ENCODE measurements at regions not wholly inside any gene's neighbourhood (a gene's known extent, or its start where the extent isn't known, plus 50 kb on each side); places are given as distances from the start of the nearest gene placed in this dataset.
"Not testable (repeated sequence)": the region's sequence is repeated elsewhere in the genome, so short reads cannot be mapped to it uniquely, and the experiment has no call there.

DNA sequence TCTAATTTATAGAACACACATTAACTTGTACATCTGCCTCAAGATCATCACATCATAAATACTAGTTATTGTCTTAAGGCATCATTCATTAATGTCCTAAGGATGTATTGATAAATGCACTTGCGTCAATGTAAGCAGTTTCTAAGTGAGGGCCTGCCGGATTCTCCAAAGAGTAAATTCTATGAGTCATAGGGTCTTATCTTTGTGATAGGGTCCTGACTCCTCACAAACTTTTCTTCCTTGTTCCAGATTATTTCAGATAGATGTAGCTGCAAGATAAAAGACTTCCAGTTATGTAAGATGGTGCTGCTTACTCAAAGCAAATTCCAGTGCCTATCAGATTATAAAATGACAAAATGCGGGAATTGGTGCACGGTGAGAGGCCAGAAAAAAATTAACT, 315.0 kb upstream of the SLC39A10 start:
- no peak for DNase-seq

GRCh38 chr2:195338856-195339255, 318.2 kb upstream of the SLC39A10 start:
- DNase-seq: no peak

- no peak for DNase-seq
Measured at GRCh38 chr2:195337597-195337996, 319.4 kb upstream of the SLC39A10 start.

DNA sequence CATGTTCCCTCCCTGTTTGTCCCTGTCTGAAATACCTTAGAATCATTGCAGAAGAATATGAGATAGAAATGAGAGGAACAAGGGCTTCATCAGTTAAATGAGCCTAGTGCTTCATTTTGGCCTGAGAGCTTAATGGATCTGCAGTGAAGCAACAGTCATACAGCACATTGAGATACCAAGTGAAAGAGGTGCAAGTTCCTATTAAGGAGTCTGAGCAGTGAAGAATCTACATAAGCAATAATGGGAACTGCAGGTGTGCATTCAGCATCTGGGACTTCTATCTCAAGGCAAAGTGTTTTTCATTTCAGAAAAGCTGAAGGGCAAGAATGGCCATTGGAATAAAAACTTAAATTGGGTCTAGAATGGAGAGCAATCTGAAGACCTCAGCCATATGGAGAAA, 323.2 kb upstream of the SLC39A10 start:
- no peak for DNase-seq

DNA sequence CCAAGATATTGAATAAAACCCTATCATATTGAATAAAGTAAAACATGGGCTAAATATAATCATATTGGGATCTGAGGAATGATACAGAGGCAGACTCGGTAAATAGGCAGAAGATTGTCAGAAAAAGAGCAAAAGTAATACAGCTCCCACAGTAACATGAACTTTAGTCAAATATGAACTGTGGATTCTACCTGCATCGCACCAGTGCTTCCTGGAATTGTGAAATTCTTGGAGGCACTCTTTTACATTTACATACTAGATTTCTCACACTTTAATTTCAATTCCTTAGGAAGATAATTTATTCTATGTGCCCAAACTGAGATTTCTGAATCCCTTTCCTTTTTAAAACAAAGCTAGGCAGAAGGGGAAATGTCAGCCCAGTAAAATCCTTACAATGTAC, 325.1 kb upstream of the SLC39A10 start:
- no peak for DNase-seq

- no peak for DNase-seq
Measured at GRCh38 chr2:195331129-195331528, 325.9 kb upstream of the SLC39A10 start.

GRCh38 chr2:195330513-195330956, 326.5 kb upstream of the SLC39A10 start:
- DNase-seq: no peak

DNA sequence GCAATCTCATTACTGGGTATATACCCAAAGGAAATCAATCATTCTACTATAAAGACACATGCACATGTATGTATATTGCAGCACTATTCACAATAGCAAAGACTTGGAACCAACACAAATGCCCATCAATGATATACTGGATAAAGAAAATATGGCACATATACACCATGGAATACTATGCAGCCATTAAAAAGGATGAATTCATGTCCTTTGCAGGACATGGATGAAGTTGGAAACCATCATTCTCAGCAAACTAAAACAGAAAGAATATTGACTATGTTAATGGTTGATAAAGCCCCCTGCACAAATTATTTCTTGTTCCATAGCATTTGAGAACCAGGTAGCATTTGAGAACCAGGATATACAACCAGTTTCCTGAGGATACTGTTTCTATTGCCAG, 327.2 kb upstream of the SLC39A10 start:
- DNase-seq: not testable (repeated sequence)

DNA sequence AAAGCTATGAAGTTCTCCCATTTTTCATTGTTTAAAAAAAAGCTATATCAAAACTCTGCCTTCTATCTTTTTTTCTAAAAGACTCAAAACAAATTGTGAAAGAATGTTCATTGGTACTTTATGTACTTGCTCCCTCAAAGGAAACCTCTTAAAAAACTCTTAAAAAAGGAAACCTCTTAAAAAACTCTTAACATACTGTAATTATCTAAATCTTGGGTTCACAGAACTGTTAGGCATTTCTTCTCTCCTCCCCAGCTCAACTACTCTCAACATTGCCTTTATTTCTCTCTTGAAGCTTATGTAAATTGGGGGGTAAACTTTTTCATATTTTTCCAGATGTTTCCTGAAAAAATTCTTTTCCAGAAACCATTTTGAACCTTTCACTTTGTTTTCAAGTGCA, 330.5 kb upstream of the SLC39A10 start:
- DNase-seq: no peak

DNA sequence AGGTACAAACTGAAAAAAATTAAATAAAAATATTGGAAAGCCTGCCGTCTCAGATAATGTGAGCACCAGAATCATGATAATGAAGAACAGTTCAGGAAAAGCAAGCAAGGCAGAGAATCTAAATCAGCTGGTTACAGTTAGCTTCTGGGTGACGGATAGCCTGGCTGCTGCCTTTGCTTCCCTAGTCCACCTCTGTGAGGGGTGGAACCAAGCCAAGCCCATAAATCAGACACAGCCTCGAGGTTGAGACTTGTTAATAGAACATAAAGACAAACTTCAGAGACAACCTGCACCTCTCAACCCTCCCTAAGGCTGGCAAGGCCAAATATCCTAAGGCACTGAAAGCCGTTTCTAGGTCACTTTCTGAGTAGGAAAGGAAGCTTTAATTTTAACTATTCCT, 334.7 kb upstream of the SLC39A10 start:
- DNase-seq: peak; percentile 36

DNA sequence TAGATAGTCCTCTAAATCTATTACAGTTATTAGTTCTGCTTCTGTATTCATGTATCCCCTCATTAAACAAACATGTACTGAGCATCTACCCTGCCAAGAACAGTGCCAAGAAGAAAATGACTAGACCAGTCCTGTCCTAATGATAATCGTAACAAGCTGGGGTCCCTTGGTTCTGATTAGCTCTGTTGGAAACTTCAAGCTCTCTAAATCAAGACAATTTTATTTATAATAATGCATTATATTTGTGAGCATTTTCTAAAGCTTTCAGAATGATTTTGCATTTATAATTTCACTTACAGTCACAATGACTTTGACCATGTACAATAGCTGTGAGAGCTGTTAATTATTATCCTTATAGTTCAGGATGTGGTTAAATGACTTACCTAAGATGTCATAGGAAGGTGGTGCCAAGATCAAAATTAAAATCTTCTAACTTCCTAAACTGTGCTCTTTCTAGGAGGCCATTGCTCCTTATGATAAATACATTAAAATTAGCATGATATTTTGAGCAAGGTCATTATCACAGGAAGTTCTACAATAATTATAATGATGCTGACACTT, 336.5 kb upstream of the SLC39A10 start:
- no peak for DNase-seq

- peak; percentile 45 for DNase-seq
Measured at GRCh38 chr2:195319548-195320412, 337.2 kb upstream of the SLC39A10 start.

- peak; percentile 68 for DNase-seq
Measured at GRCh38 chr2:195319112-195319460, 337.9 kb upstream of the SLC39A10 start.

- DNase-seq: peak; percentile 49
Measured at GRCh38 chr2:195318440-195319111, 338.4 kb upstream of the SLC39A10 start.

GRCh38 chr2:195317550-195317949, 339.5 kb upstream of the SLC39A10 start:
- DNase-seq: no peak

- no peak for DNase-seq
Measured at GRCh38 chr2:195316486-195316885, 340.5 kb upstream of the SLC39A10 start.

DNA sequence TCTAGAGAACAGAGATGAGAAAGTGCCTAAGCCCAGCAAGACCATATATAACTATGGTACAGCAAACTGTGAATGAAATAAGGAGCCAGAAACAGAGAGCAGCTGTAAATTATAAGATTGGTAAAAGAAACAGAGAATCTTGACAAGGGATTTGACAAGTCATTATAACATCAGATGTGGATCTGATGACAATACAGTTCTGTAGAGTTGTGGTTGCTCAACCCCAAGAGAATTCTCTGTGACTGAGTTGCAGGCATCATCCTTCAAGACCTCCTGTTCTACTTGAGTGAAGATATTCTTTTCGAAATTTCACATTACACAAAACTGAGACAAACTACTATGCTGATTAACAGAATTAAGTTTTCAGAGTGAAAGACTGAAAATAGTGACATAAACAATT, 343.1 kb upstream of the SLC39A10 start:
- no peak for DNase-seq

- DNase-seq: no peak
Measured at GRCh38 chr2:195312662-195313061, 344.4 kb upstream of the SLC39A10 start.

GRCh38 chr2:195308163-195308562, 348.9 kb upstream of the SLC39A10 start:
- no peak for DNase-seq

DNA sequence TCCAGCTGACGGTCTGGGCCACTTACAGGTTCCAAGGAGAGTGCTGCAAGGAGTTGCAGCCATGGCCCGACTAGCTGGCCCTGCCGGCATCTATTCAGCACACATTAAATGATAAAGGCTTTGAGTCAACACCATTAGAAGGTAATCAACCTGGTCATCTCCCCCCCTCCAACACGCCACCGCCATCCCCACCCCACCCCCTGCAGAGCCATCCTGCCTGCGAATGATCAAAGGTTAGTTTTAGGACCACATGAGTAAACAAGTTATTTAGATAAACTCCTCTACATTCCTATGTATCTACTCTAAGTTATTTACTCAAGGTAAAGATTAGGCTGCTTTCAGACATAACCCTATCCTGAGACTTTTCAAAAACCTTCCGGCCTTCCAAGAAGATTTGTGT, 349.3 kb upstream of the SLC39A10 start:
- no peak for DNase-seq

DNA sequence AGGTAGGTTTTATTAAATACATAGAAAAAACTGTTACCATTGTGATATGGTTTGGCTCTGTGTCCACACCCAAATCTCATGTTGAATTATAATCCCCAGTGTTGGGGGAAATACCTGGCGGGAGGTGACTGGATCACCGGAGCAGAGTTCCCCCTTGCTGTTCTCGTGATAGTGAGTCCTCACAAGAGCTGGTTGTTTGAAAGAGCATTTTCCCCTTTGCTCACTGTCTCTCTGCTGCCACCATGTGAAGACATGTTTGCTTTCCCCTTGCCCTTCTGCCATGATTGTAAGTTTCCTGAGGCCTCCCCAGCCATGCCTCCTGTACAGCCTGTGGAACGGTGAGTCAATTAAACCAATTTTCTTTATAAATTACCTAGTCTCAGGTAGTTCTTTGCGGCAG, 352.7 kb upstream of the SLC39A10 start:
- DNase-seq: no peak

GRCh38 chr2:195300631-195301030, 356.4 kb upstream of the SLC39A10 start:
- no peak for DNase-seq

- no peak for DNase-seq
Measured at GRCh38 chr2:195299600-195299999, 357.4 kb upstream of the SLC39A10 start.

- DNase-seq: no peak
Measured at GRCh38 chr2:195296490-195296889, 360.5 kb upstream of the SLC39A10 start.
